Parathyroid adenoma (tissue), 2 donors: ENCODE measurements at regions not wholly inside any gene's neighbourhood (a gene's known extent, or its start where the extent isn't known, plus 50 kb on each side); places are given as distances from the start of the nearest gene placed in this dataset.

ENCODE experiments used
- H2AFZ ChIP-seq: fragments of 300-600 bp; sonication (generic); one replicate; pipeline ENCODE4 v1.7.0; 2017; ENCODE audit warnings: antibody characterized with exemption, mild to moderate bottlenecking
- H3K27ac ChIP-seq: fragments of 300-600 bp; sonication (generic); one replicate; pipeline ENCODE4 v1.7.0; 2017
- H3K27me3 ChIP-seq: fragments of 300-600 bp; sonication (generic); one replicate; pipeline ENCODE4 v1.7.0; 2017; ENCODE audit warnings: low read length; ENCODE audit not compliant: control insufficient read depth, insufficient read depth
- H3K36me3 ChIP-seq: fragments of 300-600 bp; sonication (generic); one replicate; pipeline ENCODE4 v1.7.0; 2017; ENCODE audit warnings: low read length; ENCODE audit not compliant: control insufficient read depth, insufficient read depth
- H3K4me1 ChIP-seq: fragments of 300-600 bp; sonication (generic); one replicate; pipeline ENCODE4 v1.7.0; 2017; ENCODE audit warnings: control low read depth
- H3K4me2 ChIP-seq: fragments of 300-600 bp; sonication (generic); one replicate; pipeline ENCODE4 v1.7.0; 2017; ENCODE audit warnings: low read length
- H3K4me3 ChIP-seq: fragments of 300-600 bp; sonication (generic); one replicate; pipeline ENCODE4 v1.7.0; 2017; ENCODE audit warnings: low read depth, low read length
- H3K79me2 ChIP-seq: fragments of 300-600 bp; sonication (generic); one replicate; pipeline ENCODE4 v1.7.0; 2017; ENCODE audit warnings: control low read depth
- H3K9ac ChIP-seq: fragments of 300-600 bp; sonication (generic); one replicate; pipeline ENCODE4 v1.7.0; 2017; ENCODE audit warnings: mild to moderate bottlenecking
- H3K9me3 ChIP-seq: fragments of 300-600 bp; sonication (generic); one replicate; pipeline ENCODE4 v1.7.0; 2017; ENCODE audit warnings: low read length; ENCODE audit not compliant: control insufficient read depth
- TF ChIP-seq, protein P1 (sequence below): fragments of 300-600 bp; sonication (generic); IDR thresholded peaks from one replicate; pipeline ENCODE4 v1.7.0; 2017; ENCODE audit warnings: antibody characterized with exemption, mild to moderate bottlenecking
- donor health status: primary hyperparathyroidism.

DNA sequence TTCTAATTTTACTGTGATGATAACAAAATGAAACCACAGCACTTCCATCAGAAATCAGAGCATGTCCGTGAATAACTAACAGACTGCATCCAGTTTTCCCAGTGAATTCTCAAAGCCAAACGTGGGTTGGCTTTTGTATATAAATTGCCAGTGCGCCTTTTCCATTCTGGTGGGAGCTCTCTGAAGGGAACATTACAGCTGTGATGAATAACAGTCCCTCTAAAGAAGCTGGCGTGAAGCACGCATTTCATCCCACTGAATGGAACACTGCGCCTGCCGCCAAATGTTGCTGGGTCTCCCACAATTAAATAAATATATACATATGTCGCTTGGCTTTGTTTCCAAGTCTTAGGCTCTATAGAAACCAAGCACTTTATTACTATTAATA lies 113.0 kb upstream of the PFN2 start:
- Histone ChIP-seq H3K9ac (no peak overlapping the region), H3K27ac (no peak overlapping the region), H3K27me3 (no peaks in the 10 kb centered on the region), H3K79me2 (no peaks in the 10 kb centered on the region), H3K9me3 (no peaks in the 10 kb centered on the region), H3K4me2 (no peak overlapping the region), H2AFZ (no peak overlapping the region), H3K4me3 (no peak overlapping the region), H3K4me1 (no peaks in the 10 kb centered on the region), H3K36me3 (no peaks in the 10 kb centered on the region)
- TF ChIP-seq, protein P1, sequence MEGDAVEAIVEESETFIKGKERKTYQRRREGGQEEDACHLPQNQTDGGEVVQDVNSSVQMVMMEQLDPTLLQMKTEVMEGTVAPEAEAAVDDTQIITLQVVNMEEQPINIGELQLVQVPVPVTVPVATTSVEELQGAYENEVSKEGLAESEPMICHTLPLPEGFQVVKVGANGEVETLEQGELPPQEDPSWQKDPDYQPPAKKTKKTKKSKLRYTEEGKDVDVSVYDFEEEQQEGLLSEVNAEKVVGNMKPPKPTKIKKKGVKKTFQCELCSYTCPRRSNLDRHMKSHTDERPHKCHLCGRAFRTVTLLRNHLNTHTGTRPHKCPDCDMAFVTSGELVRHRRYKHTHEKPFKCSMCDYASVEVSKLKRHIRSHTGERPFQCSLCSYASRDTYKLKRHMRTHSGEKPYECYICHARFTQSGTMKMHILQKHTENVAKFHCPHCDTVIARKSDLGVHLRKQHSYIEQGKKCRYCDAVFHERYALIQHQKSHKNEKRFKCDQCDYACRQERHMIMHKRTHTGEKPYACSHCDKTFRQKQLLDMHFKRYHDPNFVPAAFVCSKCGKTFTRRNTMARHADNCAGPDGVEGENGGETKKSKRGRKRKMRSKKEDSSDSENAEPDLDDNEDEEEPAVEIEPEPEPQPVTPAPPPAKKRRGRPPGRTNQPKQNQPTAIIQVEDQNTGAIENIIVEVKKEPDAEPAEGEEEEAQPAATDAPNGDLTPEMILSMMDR, result no peak

DNA sequence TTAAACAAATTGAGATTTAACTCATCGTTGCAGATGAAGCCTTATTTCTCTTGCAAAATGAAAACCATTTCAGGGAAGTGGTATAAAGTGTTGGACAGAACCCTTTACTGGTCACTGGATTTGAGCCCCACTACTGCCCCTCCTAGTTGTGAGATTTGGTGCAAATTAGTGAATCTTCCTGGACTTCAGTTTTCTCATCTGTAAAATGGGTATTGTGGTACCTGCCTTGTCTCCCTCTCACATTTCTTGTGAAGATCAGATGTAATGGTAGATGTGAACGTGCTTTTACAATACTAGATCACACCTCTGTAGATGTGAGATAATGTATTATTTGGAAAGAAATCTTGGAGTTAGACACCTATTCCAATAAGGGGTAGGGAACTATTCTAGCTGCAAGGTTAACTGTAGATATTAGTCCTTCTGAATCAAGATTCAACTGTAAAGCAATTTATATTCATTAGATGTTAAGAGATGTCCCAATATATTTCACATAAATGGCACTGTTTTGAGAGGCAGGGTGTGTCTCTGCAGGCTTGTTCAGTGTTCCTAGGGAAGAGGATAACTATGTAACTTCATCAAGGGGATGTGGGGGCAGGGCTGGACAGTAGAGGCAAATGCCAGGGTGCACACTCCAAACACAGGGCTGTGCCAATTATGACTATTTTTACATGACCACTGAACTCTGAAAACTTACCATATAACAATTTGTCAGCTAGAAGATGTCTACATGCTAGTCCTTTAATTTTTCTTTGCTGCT lies 112.4 kb upstream of the PFN2 start:
- H3K36me3 ChIP-seq, result no peaks in the 10 kb centered on the region
- H3K79me2 ChIP-seq, result no peaks in the 10 kb centered on the region
- H3K27ac ChIP-seq, result no peak overlapping the region
- no peak overlapping the region for H3K4me2 ChIP-seq
- H3K4me1 ChIP-seq, result no peaks in the 10 kb centered on the region
- no peaks in the 10 kb centered on the region for H3K27me3 ChIP-seq
- TF ChIP-seq, protein P1, result no peak
- no peak overlapping the region for H2AFZ ChIP-seq
- H3K9ac ChIP-seq, result no peak overlapping the region
- no peak overlapping the region for H3K4me3 ChIP-seq
- no peaks in the 10 kb centered on the region for H3K9me3 ChIP-seq

DNA sequence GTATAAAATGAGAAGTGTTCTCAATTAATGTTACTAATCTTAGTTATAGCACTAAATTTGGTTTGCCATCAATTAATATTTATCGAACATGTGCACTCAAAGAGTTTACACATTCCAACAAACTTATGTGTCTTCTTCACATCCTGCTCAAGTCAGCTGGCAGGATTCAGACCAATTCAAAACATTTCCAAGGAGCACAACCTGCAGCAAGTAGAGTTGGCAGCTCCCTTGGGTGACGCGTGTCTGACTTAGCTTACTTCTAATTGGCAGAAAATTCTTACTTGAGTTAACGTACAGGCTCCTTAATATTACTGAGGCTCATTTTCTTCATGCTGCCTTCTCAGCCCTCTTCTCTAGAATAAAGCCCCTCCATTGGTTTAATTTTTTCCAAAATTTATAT lies 110.4 kb upstream of the PFN2 start:
- H3K79me2 ChIP-seq, result no peaks in the 10 kb centered on the region
- no peak overlapping the region for H3K4me2 ChIP-seq
- TF ChIP-seq, protein P1, result no peak

DNA sequence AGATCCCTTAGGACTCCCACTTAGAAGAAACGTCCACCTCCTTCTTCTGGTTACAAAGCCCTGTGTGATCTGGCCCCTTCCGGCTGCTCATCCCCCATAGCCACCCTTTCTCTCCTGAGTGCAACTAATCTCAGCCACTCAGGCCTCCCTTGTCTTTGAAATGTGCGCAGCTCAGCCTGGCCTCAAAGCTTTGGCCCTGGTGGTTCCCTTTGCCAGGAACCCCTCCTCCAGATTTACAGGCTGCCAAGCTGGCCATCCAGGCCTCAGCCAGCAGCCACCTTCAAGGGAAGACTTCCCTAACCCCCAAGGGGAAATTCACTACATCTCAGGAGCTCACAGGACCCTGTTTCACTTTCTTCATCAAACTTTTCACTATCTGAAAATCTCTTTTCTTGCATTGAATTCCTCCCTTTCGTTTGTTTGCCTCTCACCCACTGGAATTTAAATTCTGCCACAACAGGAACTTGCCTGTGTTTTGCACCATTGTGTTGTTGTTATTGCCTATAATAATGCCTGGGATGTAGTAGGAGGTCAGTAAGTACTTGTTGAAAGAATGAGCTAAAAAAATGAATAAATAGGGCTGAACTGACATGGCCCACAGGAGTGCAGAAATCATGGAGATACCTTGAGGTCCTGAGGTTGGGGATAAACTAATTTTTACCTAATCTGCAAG lies 109.5 kb upstream of the PFN2 start:
- Histone ChIP-seq H3K9me3 (no peaks in the 10 kb centered on the region), H3K4me1 (no peaks in the 10 kb centered on the region), H3K79me2 (no peaks in the 10 kb centered on the region), H3K4me2 (no peak overlapping the region), H2AFZ (peak overlapping the region; percentile 63), H3K27ac (no peak overlapping the region), H3K9ac (no peak overlapping the region), H3K36me3 (no peaks in the 10 kb centered on the region), H3K27me3 (no peaks in the 10 kb centered on the region), H3K4me3 (no peak overlapping the region)
- TF ChIP-seq, protein P1, result no peak

More for the DNA sequence above, 110.4 kb upstream of the PFN2 start:
- no peaks in the 10 kb centered on the region for H3K9me3 ChIP-seq
- H3K36me3 ChIP-seq, result no peaks in the 10 kb centered on the region
- H3K27ac ChIP-seq, result no peak overlapping the region
- no peaks in the 10 kb centered on the region for H3K27me3 ChIP-seq
- H3K9ac ChIP-seq, result no peak overlapping the region
- H3K4me1 ChIP-seq, result no peaks in the 10 kb centered on the region
- peak overlapping the region; percentile 35 for H2AFZ ChIP-seq
- no peak overlapping the region for H3K4me3 ChIP-seq
